ENCODE measurements at regions not wholly inside any gene's neighbourhood (a gene's known extent, or its start where the extent isn't known, plus 50 kb on each side); places are given as distances from the start of the nearest gene placed in this dataset.

DNA sequence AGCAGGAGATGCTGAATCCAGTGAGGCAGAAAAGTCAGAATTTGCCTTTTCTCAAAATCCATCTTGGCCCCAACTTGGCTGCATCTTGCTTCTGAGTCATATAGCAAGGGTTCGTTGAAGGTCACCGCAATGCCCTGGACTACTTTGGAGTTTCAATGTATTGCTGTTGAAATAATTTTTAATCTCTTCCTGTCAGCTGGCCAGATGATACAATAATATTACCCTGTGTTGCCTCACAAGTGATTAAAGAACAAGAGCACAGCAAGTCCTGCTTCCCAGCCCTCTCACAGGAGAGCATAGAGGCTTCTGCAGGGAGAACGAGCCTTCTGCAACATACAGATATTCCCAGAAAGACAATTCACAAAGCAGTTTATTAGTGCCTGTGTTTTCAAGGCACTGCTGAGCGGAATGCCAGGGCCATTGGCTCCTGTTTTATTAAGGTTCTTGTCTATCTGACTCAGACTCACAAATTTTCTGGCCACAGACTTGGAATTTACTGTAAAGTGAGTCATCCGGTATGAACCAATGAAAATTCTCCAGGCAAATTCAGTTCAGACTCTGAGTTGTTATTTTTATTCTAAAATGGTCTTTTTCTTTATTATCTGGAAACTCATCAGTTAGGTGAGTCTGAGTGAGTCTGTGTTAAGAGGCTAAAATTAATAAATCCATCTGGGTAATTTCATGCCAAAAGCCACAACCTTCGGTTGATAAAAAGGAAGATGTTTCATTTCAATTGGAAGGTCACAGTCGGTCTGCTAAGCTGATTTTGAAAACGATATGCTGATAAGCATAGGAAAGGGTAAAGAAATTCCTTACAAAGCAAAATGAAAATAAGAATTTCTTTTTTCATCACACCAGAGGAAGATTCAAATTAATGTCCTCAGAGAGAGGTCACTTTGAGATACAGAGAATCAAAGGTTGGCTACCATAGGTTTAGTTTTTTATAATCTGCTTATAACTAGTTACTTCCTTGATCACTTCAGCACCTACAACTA lies 289.4 kb upstream of the STXBP5 start:
- TF ChIP-seq, protein P1, sequence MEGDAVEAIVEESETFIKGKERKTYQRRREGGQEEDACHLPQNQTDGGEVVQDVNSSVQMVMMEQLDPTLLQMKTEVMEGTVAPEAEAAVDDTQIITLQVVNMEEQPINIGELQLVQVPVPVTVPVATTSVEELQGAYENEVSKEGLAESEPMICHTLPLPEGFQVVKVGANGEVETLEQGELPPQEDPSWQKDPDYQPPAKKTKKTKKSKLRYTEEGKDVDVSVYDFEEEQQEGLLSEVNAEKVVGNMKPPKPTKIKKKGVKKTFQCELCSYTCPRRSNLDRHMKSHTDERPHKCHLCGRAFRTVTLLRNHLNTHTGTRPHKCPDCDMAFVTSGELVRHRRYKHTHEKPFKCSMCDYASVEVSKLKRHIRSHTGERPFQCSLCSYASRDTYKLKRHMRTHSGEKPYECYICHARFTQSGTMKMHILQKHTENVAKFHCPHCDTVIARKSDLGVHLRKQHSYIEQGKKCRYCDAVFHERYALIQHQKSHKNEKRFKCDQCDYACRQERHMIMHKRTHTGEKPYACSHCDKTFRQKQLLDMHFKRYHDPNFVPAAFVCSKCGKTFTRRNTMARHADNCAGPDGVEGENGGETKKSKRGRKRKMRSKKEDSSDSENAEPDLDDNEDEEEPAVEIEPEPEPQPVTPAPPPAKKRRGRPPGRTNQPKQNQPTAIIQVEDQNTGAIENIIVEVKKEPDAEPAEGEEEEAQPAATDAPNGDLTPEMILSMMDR (IDR thresholded peaks at IDR 0.05; ENCODE audit: unreplicated experiment) = no peak
- peak overlapping the region; percentile 87 for H3K27ac Mint-ChIP-seq (ENCODE audit: unreplicated experiment)
- peak overlapping the region; percentile 54 for H3K4me3 Mint-ChIP-seq (ENCODE audit: low read depth, unreplicated experiment)
- peak; percentile 22 for DNase-seq
- H3K27me3 Mint-ChIP-seq (ENCODE audit: unreplicated experiment) = no peaks in the 10 kb centered on the region
- H3K36me3 Mint-ChIP-seq (ENCODE audit: insufficient read depth, unreplicated experiment) = peaks cover 11% of the 10 kb centered on the region
- CTCF ChIA-PET = no interaction called here
- intact Hi-C loops (cut with micrococcal nuclease; ENCODE audit: unreplicated experiment) = loop anchor here (5.0 to 10.0 kb wide), 3 partner anchors 42 to 290 kb away; partner anchors contain the start of gene STXBP5
- TSS peak; percentile 76 for BruUV-seq (replicated peaks)
- H3K9me3 Mint-ChIP-seq (ENCODE audit: low read depth, unreplicated experiment) = no peaks in the 10 kb centered on the region
- peaks cover 24% of the 10 kb centered on the region for H3K4me1 Mint-ChIP-seq (ENCODE audit: low read depth, unreplicated experiment)

DNA sequence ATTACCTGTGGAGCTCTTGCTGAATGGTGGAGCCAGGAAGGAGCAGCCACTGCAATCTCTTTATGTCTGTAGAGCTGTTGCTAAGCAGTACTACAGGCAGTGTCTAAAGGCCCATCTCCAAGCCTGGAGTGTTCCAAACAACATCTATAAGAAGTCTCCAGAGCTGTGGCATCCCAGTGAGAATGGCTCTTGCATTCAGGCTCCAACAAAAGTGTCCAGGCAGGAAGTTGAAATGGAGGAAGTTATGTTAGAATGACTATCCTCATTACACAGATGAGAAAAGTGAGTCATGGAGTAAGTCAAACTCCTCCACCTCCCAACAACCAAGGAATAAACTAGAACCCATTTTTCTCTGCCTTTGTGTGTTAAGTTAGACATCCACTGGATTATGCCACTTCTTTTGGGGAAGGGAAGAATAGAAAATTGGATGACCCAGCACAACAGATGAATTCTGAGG lies 288.5 kb upstream of the STXBP5 start:
- TF ChIP-seq, protein P1 (IDR thresholded peaks at IDR 0.05; ENCODE audit: unreplicated experiment) = no peak
- Mint-ChIP-seq H3K4me1 (ENCODE audit: low read depth, unreplicated experiment) (peaks cover 24% of the 10 kb centered on the region), H3K9me3 (ENCODE audit: low read depth, unreplicated experiment) (no peaks in the 10 kb centered on the region), H3K4me3 (ENCODE audit: low read depth, unreplicated experiment) (no peak overlapping the region), H3K27me3 (ENCODE audit: unreplicated experiment) (no peaks in the 10 kb centered on the region), H3K36me3 (ENCODE audit: insufficient read depth, unreplicated experiment) (peaks cover 11% of the 10 kb centered on the region), H3K27ac (ENCODE audit: unreplicated experiment) (peak overlapping the region; percentile 87)
- intact Hi-C loops (cut with micrococcal nuclease; ENCODE audit: unreplicated experiment) = loop anchor here (10.0 kb wide), 2 partner anchors 149 to 289 kb away; partner anchors contain the start of gene STXBP5
- no TSS peak for BruUV-seq (replicated peaks)
- no peak for DNase-seq
- CTCF ChIA-PET = no interaction called here

DNA sequence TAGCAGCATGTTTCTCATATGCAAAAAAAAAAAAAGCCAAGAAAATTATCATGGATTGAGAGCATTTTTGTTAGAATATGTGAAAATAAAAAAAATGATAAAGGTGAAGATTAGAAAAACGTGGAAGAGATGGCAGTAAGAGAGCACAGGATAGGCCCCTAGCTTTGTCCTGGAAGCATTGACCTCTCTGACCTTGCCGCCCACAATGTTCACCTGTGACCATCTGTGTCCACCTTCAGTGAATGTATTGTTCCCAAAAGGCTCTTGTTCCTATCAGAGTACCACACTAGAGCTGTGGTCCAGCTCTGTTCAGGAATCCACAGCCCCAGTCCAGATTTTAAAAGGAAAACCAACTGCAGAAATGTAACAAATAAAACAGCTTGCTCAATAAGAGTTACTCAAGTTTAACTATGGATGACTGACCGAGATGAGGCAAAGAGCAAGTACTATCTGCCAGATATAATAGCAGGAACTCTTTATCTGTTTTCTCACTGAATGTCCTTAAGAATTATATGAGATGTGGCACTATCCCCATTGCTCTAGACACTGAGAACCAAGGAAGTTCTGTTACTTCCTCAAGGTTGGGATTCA lies 287.7 kb upstream of the STXBP5 start:
- Mint-ChIP-seq H3K27ac (ENCODE audit: unreplicated experiment) (no peak overlapping the region), H3K36me3 (ENCODE audit: insufficient read depth, unreplicated experiment) (peaks cover 11% of the 10 kb centered on the region), H3K27me3 (ENCODE audit: unreplicated experiment) (no peaks in the 10 kb centered on the region), H3K9me3 (ENCODE audit: low read depth, unreplicated experiment) (no peaks in the 10 kb centered on the region), H3K4me3 (ENCODE audit: low read depth, unreplicated experiment) (no peak overlapping the region), H3K4me1 (ENCODE audit: low read depth, unreplicated experiment) (peaks cover 24% of the 10 kb centered on the region)
- DNase-seq = no peak
- CTCF ChIA-PET = no interaction called here
- intact Hi-C loops (cut with micrococcal nuclease; ENCODE audit: unreplicated experiment) = loop anchor here (10.0 kb wide), 2 partner anchors 148 to 288 kb away; partner anchors contain the start of gene STXBP5
- no TSS peak for BruUV-seq (replicated peaks)
- TF ChIP-seq, protein P1 (IDR thresholded peaks at IDR 0.05; ENCODE audit: unreplicated experiment) = no peak

- Mint-ChIP-seq H3K9me3 (ENCODE audit: low read depth, unreplicated experiment) (no peaks in the 10 kb centered on the region), H3K27ac (ENCODE audit: unreplicated experiment) (no peak overlapping the region), H3K4me1 (ENCODE audit: low read depth, unreplicated experiment) (peaks cover 24% of the 10 kb centered on the region), H3K27me3 (ENCODE audit: unreplicated experiment) (no peaks in the 10 kb centered on the region), H3K4me3 (ENCODE audit: low read depth, unreplicated experiment) (no peak overlapping the region), H3K36me3 (ENCODE audit: insufficient read depth, unreplicated experiment) (peaks cover 11% of the 10 kb centered on the region)
- no TSS peak for BruUV-seq (replicated peaks)
- DNase-seq = no peak
- TF ChIP-seq, protein P1 (IDR thresholded peaks at IDR 0.05; ENCODE audit: unreplicated experiment) = no peak
- CTCF ChIA-PET = no interaction called here
- intact Hi-C loops (cut with micrococcal nuclease; ENCODE audit: unreplicated experiment) = loop anchor here (10.0 kb wide), 2 partner anchors 148 to 288 kb away; partner anchors contain the start of gene STXBP5
These were observed 287.0 kb upstream of the STXBP5 start for GRCh38 chr6:146917182-146917581.
